MG63 (cell line): ENCODE measurements at regions not wholly inside any gene's neighbourhood (a gene's known extent, or its start where the extent isn't known, plus 50 kb on each side); places are given as distances from the start of the nearest gene placed in this dataset.
A peak's percentile ranks its signal among the peaks of the same experiment; 100 is the strongest.

Source experiments
- DNase-seq: peaks from one replicate; pipeline ENCODE4 v3.0.0-alpha.2; 2020
- H3K27me3 ChIP-seq: fragments of 250-450 bp; sonication (Bioruptor Pico); 2 replicates; pipeline ENCODE4 v1.5.1; 2020; ENCODE audit warnings: mild to moderate bottlenecking, moderate library complexity
- H3K36me3 ChIP-seq: fragments of 250-450 bp; sonication (Bioruptor Pico); 2 replicates; pipeline ENCODE4 v1.5.1; 2020; ENCODE audit warnings: mild to moderate bottlenecking, moderate library complexity
- H3K4me3 ChIP-seq: fragments of 250-450 bp; sonication (Bioruptor Pico); 2 replicates; pipeline ENCODE4 v1.5.1; 2020; ENCODE audit warnings: mild to moderate bottlenecking, moderate library complexity
- H3K9me3 ChIP-seq: fragments of 250-450 bp; sonication (Bioruptor Pico); 2 replicates; pipeline ENCODE4 v1.5.1; 2020; ENCODE audit warnings: mild to moderate bottlenecking, moderate library complexity

DNA sequence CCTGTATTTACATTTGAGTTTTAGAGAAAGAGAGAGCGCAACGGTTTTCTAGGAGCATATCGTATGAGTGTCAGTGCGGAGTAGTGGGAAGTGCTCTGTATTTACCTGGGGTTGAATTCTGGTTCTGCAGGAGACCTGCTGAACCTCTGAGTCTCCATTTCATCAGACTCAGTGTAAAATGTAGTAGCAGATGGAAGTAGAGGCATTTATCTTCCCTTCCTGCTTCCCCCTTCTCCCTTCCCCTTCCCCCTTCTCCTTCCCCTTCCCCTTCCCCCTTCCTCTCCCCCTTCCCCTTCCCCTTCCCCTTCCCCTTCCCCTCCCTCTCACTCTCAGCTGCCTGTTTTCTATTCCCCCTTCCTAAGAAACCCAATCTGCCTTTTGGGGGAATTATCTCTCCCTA lies 426.9 kb downstream of the NPIPA7 start:
- no peak overlapping the region for H3K4me3 ChIP-seq
- no peak for DNase-seq
- no peaks in the 10 kb centered on the region for H3K36me3 ChIP-seq
- H3K27me3 ChIP-seq, result peaks cover 4% of the 10 kb centered on the region
- H3K9me3 ChIP-seq, result no peaks in the 10 kb centered on the region

DNA sequence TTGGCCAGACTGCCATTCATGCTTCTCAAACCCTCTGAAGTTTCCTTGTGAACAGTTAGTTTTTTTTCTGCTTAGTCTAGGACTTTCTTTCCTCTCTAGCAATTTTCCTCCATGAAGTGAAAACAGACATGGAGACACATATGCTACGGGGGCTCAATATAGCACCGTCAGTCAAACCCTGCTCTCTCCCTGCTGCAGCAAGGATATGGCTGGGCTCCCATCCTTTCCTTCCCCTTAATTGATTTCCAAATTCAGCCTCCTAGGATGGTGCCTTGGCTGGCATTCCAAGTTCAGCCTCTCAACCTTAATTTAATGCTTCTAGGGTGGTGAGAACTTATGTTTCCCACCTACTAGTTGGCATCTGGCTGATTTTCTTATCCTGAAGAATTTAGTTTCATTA lies 436.7 kb downstream of the NPIPA7 start:
- no peaks in the 10 kb centered on the region for H3K9me3 ChIP-seq
- DNase-seq, result no peak

DNA sequence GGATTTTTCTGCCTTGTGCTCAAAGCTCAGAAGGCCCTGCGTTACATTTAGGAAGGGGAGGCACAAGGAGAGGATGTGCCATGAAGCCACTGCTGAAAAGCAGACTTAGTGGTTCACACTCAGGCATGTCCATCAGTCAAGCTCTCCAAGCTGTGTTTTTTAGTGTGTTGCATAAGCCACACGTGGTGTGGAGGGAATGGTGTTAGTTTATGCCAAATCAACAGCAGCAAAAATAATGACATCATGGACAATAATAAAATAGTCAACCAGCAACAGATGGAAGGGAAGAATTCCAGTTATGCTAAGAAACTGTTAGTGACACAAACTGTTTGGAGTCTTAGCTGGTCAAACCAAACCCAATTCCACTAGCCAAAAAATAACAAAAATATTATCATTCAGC lies 438.3 kb downstream of the NPIPA7 start:
- Histone ChIP-seq H3K4me3 (no peak overlapping the region), H3K36me3 (no peaks in the 10 kb centered on the region), H3K27me3 (peaks cover 5% of the 10 kb centered on the region), H3K9me3 (no peaks in the 10 kb centered on the region)
- DNase-seq, result no peak

More for the DNA sequence above, 436.7 kb downstream of the NPIPA7 start:
- peaks cover 7% of the 10 kb centered on the region for H3K27me3 ChIP-seq
- no peak overlapping the region for H3K4me3 ChIP-seq
- H3K36me3 ChIP-seq, result no peaks in the 10 kb centered on the region

DNA sequence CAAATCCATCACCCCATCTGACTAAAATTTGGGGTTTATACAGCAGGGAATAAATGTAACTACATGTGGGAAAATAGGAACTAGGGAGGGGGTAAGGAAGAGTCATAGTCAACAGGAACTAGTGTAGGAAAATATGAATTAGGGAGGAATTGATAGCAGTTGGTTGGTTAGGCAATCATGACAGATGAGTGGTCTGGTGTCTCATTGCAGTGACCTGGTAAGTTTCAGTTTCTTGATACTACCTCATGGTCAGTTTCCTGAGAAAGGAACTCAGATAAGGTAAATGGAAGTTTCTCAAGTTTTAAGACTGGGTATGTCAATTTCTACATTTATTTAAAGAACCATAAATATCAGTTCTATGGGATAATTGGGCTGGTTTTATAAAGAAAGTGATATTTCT lies 442.3 kb downstream of the NPIPA7 start:
- Histone ChIP-seq H3K9me3 (no peaks in the 10 kb centered on the region), H3K36me3 (no peaks in the 10 kb centered on the region), H3K27me3 (no peaks in the 10 kb centered on the region; the same call in 1 of the 2 replicates), H3K4me3 (no peak overlapping the region)
- DNase-seq, result no peak

DNA sequence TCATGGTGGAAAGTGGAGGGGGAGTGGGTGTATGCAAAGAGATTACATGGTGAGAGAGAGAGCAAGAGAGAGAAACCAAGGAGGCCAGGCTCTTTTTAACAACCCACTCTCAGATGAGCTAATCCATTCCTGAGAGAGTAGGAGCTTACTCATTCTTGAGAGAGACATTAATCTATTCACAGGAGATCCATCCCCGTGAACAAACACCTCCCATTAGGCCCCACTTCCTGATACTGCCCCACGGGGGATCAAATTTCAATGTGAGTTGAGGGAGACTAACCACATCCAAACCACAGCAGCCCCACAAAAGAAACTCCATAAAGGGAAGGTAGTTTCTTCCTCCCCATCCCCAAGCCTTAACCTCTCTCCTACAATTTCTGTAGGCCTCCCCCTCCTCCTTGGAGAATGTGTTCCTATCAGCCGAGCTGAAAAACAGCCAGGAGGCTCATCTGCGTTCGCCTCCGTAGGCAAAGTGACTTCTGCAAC lies 450.0 kb downstream of the NPIPA7 start:
- no peaks in the 10 kb centered on the region for H3K36me3 ChIP-seq
- no peak overlapping the region for H3K4me3 ChIP-seq
- no peaks in the 10 kb centered on the region for H3K27me3 ChIP-seq
- no peaks in the 10 kb centered on the region; the same call in 1 of the 2 replicates for H3K9me3 ChIP-seq
- DNase-seq, result no peak

DNA sequence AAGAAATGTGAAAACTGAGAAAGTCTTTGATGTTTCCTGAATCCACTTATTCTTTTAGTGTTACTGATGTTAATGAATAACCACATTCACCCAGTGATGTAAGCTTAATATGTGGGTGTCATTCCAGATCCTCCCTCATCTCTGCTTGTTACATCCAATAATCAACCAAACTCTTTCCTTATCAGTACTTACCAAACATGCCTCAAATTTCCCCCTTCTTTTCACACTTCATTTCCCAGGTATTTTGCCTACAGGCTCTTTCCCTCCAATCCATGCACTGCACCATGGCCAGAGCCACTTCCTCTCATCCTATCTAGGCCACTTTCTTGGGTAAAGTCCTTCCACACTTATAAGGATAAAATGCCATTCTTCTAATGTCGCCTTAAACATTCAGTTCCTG lies 451.5 kb downstream of the NPIPA7 start:
- H3K9me3 ChIP-seq, result no peaks in the 10 kb centered on the region; the same call in 1 of the 2 replicates
- DNase-seq, result no peak
- H3K4me3 ChIP-seq, result no peak overlapping the region
- no peaks in the 10 kb centered on the region for H3K36me3 ChIP-seq
- no peaks in the 10 kb centered on the region for H3K27me3 ChIP-seq

DNA sequence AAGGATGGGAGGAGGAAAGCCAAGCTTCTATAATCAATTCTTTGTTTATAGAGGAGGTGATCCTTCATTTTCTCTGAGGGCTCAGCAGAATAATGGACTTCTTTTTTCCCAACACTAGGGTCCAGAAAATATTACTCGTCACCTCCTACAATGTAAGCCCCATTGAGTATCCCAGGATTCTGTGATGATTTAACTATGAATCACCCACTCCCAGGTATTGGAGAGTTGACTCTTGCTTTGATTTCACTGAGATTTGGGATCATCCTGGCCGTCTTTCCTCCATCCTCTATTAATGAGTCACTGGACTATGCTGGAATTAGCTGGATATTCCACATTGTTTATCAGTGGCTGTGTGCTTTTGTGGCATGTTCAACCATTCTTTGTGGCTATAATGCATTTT lies 452.0 kb downstream of the NPIPA7 start:
- Histone ChIP-seq H3K36me3 (no peaks in the 10 kb centered on the region), H3K27me3 (no peaks in the 10 kb centered on the region), H3K4me3 (no peak overlapping the region), H3K9me3 (no peaks in the 10 kb centered on the region; the same call in 1 of the 2 replicates)
- DNase-seq, result no peak

DNA sequence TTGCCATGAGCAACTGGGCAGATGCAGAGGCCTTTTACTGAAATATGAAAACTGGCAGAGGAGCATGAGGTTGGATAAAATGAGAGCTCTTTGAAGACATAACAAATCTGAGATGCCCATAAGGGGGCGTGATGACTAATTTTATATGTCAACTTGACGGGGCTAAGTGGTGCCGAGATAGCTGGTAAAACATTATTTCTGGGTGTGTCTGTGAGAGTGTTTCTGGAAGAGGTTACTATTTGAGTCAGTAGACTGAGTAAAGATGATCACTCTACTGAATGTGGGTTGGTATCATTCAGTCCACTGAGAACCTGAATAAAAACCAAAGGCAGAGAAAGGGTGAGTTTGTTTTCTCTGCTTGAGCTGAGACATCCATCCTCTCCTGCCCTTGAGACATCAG lies 454.2 kb downstream of the NPIPA7 start:
- H3K4me3 ChIP-seq, result no peak overlapping the region
- no peaks in the 10 kb centered on the region for H3K36me3 ChIP-seq
- DNase-seq, result no peak
- H3K27me3 ChIP-seq, result no peaks in the 10 kb centered on the region
- H3K9me3 ChIP-seq, result no peaks in the 10 kb centered on the region; the same call in 1 of the 2 replicates

DNA sequence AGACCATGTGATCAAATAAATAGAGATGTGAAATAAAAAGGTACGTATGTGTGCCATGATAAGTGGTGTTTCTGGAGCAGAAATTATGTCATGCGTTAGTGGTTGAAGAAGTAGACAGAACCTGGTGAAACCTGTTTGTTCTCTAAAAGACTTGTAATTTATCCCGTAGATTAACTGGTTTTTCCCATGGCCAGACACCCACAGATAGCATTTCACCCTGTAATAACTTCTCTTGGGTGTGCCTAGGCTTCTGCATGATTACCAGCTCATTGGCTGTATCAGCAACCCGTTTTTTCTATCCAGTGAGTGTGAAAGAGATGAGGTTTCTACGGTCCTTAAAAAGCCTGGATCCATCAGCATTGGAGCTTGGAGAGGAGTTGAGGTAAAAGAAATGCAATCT lies 471.3 kb downstream of the NPIPA7 start:
- no peaks in the 10 kb centered on the region for H3K36me3 ChIP-seq
- H3K4me3 ChIP-seq, result no peak overlapping the region
- H3K27me3 ChIP-seq, result no peaks in the 10 kb centered on the region; the same call in 1 of the 2 replicates
- no peak for DNase-seq
- H3K9me3 ChIP-seq, result no peaks in the 10 kb centered on the region

DNA sequence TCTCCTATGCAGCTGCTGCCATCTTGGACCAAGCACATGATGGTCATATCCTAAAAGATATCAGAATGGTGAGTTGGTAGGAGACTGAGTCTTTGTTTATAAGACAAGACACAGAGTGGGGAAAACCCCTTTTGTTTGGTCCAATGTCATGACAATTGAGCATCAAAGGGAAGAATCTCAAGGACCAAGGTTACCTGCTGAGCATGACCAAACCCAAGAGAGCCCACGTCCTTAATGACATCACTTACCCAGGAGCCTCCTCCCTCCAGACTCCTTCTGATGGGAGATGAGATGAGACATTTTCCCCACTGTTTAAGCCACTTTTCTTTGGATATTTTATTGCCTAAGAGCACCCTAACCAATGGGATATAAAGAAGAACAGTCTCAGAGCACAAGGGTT lies 478.1 kb downstream of the NPIPA7 start:
- Histone ChIP-seq H3K27me3 (no peaks in the 10 kb centered on the region; the same call in 1 of the 2 replicates), H3K36me3 (no peaks in the 10 kb centered on the region), H3K9me3 (no peaks in the 10 kb centered on the region), H3K4me3 (no peak overlapping the region)
- no peak for DNase-seq

DNA sequence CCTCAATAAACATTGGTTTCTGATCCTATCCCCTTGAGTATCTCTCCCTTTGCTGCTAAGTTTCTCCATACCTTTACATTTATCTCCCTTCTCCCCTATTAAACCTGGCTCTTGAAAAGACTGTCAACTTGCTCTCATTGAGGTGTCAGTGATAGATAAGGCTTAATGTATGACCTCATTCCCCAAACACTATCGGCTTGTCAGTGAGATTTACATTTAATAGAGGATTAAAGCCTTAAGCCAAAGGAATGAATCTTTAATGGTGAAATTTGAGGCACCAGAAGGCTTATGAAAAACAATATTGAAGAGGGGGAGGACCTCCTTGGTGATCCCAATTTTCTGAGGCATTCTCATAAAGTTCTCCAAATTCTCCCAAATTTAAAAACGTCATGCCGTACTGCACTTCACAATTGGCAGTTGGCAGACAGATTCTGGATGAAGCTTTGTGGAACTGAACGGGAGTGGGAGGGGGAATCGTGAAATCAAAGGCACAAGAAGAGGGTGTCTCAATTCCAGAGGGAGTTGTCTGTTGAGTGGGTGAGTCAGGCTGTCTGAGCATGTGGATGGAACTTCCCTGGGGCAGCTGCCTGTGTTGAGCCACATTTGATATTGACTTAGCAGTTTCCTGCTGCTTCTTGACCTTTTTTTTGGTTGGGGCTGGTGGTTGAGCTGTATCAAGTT lies 478.8 kb downstream of the NPIPA7 start:
- no peak for DNase-seq
- no peaks in the 10 kb centered on the region for H3K36me3 ChIP-seq
- H3K9me3 ChIP-seq, result no peaks in the 10 kb centered on the region
- H3K4me3 ChIP-seq, result no peak overlapping the region
- no peaks in the 10 kb centered on the region; the same call in 1 of the 2 replicates for H3K27me3 ChIP-seq

DNA sequence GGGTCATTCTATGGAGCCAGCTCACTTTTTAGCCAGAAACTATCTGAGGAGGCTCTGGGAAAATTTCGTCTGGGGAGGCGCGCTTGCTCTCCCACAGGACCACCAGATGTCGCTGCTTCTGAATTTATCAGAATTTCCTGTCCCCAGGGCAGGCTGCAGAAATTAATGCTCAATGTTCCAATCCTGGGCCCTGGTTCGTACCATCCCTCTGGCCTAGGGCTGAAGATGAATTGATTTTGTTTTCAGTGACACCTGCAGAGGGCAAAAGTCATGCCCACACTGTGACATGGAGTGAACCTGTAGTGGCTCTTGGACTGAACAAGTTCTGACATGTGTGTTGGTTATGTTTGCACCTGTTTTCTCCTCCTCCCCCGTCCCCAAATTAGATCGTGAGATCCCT lies 482.6 kb downstream of the NPIPA7 start:
- DNase-seq, result peak; percentile 16
- Histone ChIP-seq H3K36me3 (no peaks in the 10 kb centered on the region), H3K9me3 (no peaks in the 10 kb centered on the region), H3K4me3 (no peak overlapping the region), H3K27me3 (no peaks in the 10 kb centered on the region; the same call in 1 of the 2 replicates)

DNA sequence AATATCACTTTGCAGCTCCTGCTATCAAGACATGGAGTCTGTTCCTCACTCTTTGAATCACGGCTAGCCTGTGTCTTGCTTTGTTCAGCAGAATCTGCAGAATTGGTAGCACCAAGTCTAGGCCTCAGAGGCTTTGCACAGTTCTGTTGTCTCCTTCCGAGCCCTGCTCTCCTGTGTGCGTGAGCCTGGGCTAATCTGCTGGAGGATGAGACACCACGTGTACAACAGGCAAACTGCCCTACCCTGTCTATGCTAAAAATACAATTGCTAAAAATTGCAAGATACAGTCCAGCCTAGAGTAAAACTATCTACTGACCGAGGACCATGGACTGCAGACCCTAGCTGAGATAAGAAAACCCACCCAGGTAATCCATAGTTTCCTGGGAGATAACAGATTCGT lies 484.7 kb downstream of the NPIPA7 start:
- no peak overlapping the region for H3K4me3 ChIP-seq

DNA sequence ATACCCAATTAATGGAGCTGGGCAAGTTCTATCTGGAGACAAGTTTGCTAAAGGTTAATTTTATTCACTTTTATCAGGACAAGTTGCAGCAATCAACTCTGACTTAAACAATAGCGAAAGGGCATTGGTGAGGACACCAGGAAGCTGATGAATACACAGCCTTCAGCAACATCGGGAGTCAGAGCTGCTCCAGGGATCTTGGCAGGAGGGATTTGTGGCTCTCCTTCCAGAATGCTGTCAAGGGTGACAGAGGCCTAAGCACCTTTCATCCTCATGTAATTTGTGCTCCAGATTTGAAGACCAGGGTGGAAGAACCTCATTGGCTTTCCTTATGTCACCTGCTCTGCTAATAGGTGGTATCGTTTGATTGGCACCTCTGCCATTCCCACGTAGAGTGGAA lies 485.6 kb downstream of the NPIPA7 start:
- peaks cover 8% of the 10 kb centered on the region for H3K27me3 ChIP-seq
- H3K9me3 ChIP-seq, result no peaks in the 10 kb centered on the region
- H3K36me3 ChIP-seq, result no peaks in the 10 kb centered on the region
- no peak for DNase-seq
- no peak overlapping the region for H3K4me3 ChIP-seq

More for the DNA sequence above, 484.7 kb downstream of the NPIPA7 start:
- H3K27me3 ChIP-seq, result peaks cover 2% of the 10 kb centered on the region; the same call in 1 of the 2 replicates
- no peaks in the 10 kb centered on the region for H3K36me3 ChIP-seq
- no peaks in the 10 kb centered on the region for H3K9me3 ChIP-seq
- no peak for DNase-seq

DNA sequence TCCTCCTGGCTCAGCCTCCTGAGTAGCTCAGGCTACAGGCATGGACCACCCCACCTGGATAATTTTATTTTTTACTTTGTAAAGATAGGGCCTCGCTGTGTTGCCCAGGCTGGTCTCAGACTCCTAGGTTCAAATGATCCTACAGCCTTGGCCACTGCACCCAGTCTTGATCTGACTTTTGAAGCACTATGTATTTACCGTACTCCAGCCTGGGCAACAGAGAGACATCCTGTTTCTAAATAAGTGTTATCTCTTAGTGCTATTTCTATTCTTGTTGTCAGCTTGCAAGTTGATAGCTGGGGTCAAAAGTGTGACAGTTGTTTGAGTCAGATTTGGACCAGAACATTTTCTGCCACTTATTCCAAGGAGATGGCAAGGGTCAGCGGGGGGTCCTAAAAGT lies 486.4 kb downstream of the NPIPA7 start:
- Histone ChIP-seq H3K36me3 (no peaks in the 10 kb centered on the region), H3K9me3 (no peaks in the 10 kb centered on the region), H3K27me3 (peaks cover 8% of the 10 kb centered on the region), H3K4me3 (no peak overlapping the region)
- DNase-seq, result no peak

DNA sequence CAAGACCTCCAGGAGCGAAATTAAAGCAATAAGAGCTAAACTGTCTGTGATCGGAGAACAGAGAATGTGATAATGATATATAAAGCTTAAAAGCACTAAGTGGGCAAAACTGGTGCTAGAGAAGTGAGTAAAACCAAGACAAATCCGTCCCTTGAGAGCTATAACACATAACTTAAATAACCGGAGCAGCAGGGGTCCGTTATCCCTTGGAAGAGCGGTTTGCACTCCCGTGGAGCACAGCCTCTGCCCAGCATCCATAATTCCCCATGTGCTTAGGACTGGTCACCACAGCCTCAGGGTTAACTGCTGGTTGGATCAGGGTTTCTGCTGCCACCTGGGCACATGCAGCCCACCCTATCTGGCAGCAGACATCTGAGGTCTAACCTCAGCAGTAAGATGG lies 489.0 kb downstream of the NPIPA7 start:
- no peaks in the 10 kb centered on the region for H3K9me3 ChIP-seq
- no peaks in the 10 kb centered on the region for H3K36me3 ChIP-seq
- H3K4me3 ChIP-seq, result no peak overlapping the region
- peaks cover 13% of the 10 kb centered on the region for H3K27me3 ChIP-seq
- peak; percentile 6 for DNase-seq

DNA sequence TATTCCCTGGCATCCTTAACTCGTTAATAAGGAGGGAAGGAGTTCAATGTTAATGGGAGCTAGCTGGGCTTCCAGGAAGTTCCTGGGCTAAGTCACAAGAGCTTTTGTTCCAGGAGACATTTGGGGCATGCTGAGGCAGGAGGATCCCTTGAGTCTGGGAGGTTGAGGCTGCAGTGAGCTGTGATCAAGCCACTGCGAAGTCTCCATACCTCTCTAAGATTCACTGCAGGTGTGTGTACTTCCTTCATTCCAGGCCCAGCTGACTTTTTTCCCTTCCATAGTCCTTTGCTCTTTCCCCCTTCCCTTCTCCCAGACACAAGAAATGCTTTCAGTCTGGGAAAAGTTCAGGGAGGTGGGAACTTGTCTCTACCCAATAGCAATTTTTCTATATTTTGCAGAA lies 489.8 kb downstream of the NPIPA7 start:
- no peaks in the 10 kb centered on the region for H3K36me3 ChIP-seq
- H3K27me3 ChIP-seq, result peaks cover 13% of the 10 kb centered on the region
- no peaks in the 10 kb centered on the region for H3K9me3 ChIP-seq
- no peak overlapping the region for H3K4me3 ChIP-seq
- DNase-seq, result no peak

DNA sequence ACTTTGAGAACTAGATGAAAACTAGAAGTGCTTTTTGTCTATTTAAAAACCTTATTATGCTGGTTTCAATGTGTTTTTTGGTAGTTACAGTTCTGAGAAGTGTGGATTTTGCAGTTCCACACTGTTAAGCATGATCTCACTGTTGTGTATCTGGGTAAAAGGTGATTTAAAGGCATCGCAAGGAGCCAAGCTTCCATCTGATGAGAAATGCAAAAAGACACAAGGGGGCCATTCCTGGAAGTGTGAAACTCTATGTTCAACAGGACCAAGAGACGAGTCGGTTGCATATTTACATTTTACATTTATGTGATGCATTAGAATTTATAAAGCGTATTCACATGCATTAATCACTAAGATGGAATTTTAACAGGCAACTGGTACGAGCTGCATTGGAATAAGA lies 490.8 kb downstream of the NPIPA7 start:
- no peak overlapping the region for H3K4me3 ChIP-seq
- H3K9me3 ChIP-seq, result no peaks in the 10 kb centered on the region
- H3K36me3 ChIP-seq, result no peaks in the 10 kb centered on the region
- H3K27me3 ChIP-seq, result peaks cover 13% of the 10 kb centered on the region
- no peak for DNase-seq
